HEK293T (cell line): ENCODE measurements at regions not wholly inside any gene's neighbourhood (a gene's known extent, or its start where the extent isn't known, plus 50 kb on each side); places are given as distances from the start of the nearest gene placed in this dataset.

ENCODE experiments used
- CTCF ChIA-PET: fragments of 350-600 bp; formaldehyde crosslinking; extraction: SDS; loops from one replicate; lab custom pipeline; 2021; ENCODE audit warnings: antibody characterized with exemption, inconsistent platforms; lab: Yijun Ruan, JAX
- POLR2A ChIA-PET: fragments of 350-600 bp; formaldehyde crosslinking; extraction: SDS; loops from one replicate; lab custom pipeline; 2020; ENCODE audit warnings: antibody characterized with exemption, inconsistent platforms; lab: Yijun Ruan, JAX
- DNase-seq: peaks from one replicate; pipeline ENCODE4 v3.0.0; 2012; ENCODE audit warnings: mixed read lengths; ENCODE audit errors: extremely low spot score
- ARNT ChIP-seq: fragments of 450-650 bp; IDR thresholded peaks from 2 replicates; pipeline ENCODE4 v1.6.1; 2017; ENCODE audit warnings: mild to moderate bottlenecking
- BHLHE40 ChIP-seq: fragments of 450-650 bp; IDR thresholded peaks from 2 replicates; pipeline ENCODE4 v1.6.1; 2016; ENCODE audit warnings: mild to moderate bottlenecking, moderate library complexity, borderline replicate concordance
- CTBP1 ChIP-seq: fragments of 450-650 bp; IDR thresholded peaks from 2 replicates; pipeline ENCODE4 v1.6.1; 2016; ENCODE audit warnings: borderline replicate concordance
- ELF4 ChIP-seq: fragments of 450-650 bp; IDR thresholded peaks from 2 replicates; pipeline ENCODE4 v1.6.1; 2017; ENCODE audit warnings: antibody characterized with exemption
- FOXA1 ChIP-seq: fragments of 450-650 bp; IDR thresholded peaks from 2 replicates; pipeline ENCODE4 v1.6.1; 2016; ENCODE audit warnings: mild to moderate bottlenecking
- FOXK2 ChIP-seq: fragments of 450-650 bp; IDR thresholded peaks from 2 replicates; pipeline ENCODE4 v1.6.1; 2016; ENCODE audit warnings: mild to moderate bottlenecking
- FOXM1 ChIP-seq: fragments of 450-650 bp; IDR thresholded peaks from 2 replicates; pipeline ENCODE4 v1.6.1; 2017; ENCODE audit warnings: mild to moderate bottlenecking, borderline replicate concordance
- HDGF ChIP-seq: fragments of 450-650 bp; IDR thresholded peaks from 2 replicates; pipeline ENCODE4 v1.6.1; 2017; ENCODE audit warnings: antibody characterized with exemption, borderline replicate concordance
- L3MBTL2 ChIP-seq: fragments of 450-650 bp; conservative IDR thresholded peaks from 2 replicates; pipeline ENCODE4 v1.6.1; 2016; ENCODE audit warnings: mild to moderate bottlenecking
- LEF1 ChIP-seq: fragments of 450-650 bp; IDR thresholded peaks from 2 replicates; pipeline ENCODE4 v1.6.1; 2017; ENCODE audit warnings: mild to moderate bottlenecking, borderline replicate concordance
- NFRKB ChIP-seq: fragments of 450-650 bp; IDR thresholded peaks from 2 replicates; pipeline ENCODE4 v1.6.1; 2016; ENCODE audit warnings: mild to moderate bottlenecking, moderate library complexity
- SP1 ChIP-seq: fragments of 450-650 bp; IDR thresholded peaks from 2 replicates; pipeline ENCODE4 v1.6.1; 2017
- SUZ12 ChIP-seq: fragments of 450-650 bp; IDR thresholded peaks from 2 replicates; pipeline ENCODE4 v1.6.1; 2016; ENCODE audit warnings: mild to moderate bottlenecking
- TARDBP ChIP-seq: fragments of 450-650 bp; IDR thresholded peaks from 2 replicates; pipeline ENCODE4 v1.6.1; 2016
- ZNF384 ChIP-seq: fragments of 450-650 bp; IDR thresholded peaks from 2 replicates; pipeline ENCODE4 v1.6.1; 2016
- TF ChIP-seq, protein P1 (sequence below): fragments of 450-650 bp; IDR thresholded peaks from 2 replicates; pipeline ENCODE4 v1.6.1; 2016

DNA sequence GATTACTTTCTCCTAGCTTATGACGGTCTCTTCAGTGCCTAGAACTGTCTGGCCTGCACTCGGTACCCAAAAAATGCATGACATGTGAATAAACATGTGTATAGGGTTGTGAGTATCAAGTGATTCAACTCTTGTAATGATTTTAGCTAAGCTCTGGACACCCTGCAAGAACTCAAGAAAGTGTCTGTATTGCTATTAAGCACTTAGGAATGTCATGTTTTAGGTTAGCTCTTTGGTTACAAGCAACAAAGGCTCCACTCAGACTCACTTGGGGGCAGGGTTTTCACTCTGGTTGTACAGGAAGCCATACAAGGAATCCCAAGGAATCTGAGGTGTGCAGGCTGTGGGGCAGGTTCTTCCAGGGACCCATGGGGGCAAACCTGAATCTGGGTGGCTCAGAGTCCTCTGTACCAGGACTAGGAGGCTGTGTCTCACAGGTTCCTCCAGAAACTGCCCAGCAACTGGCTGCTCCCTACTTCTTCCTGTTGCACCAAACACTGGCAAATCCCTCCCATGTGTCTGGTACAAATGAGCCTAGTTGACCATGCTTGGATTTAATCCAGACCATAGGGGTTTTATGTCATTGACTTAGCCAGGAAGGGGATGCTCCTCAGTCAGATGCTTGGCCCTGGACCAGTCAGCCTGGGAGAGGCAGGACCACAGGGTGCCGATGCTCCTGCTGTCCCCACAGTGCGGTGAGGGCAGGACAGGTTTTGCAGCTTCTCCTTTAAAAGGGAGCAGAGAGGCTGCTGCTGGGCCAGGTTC, 77.9 kb upstream of the CDH4 start:
- no peak for DNase-seq
- CTCF ChIA-PET = no interaction called here

DNA sequence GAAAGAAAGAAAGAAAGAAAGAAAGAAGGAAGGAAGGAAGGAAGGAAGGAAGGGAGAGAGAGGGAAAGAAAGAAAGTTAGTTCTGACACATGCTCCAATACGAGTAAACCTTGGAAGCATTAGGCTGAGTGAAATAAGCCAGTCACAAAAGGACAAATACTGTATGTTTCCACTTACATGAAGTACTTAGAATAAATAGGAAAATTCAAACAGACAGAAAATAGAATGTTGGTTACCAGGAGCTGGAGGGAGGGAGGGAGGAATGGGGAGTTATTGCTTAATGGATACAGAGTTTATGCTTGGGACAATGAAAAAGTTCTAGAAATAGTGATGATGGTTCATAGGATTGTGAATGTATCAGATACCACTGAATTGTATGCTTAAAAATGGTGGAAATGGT, 75.2 kb upstream of the CDH4 start:
- POLR2A ChIA-PET = no interaction called here
- TF ChIP-seq FOXM1 (no peak), SP1 (no peak), HDGF (no peak), LEF1 (no peak), BHLHE40 (no peak), ZNF384 (no peak), FOXA1 (no peak), FOXK2 (no peak), CTBP1 (no peak), NFRKB (no peak), ARNT (no peak), L3MBTL2 (no peak), SUZ12 (no peak), TARDBP (no peak), ELF4 (no peak)
- TF ChIP-seq, protein P1, sequence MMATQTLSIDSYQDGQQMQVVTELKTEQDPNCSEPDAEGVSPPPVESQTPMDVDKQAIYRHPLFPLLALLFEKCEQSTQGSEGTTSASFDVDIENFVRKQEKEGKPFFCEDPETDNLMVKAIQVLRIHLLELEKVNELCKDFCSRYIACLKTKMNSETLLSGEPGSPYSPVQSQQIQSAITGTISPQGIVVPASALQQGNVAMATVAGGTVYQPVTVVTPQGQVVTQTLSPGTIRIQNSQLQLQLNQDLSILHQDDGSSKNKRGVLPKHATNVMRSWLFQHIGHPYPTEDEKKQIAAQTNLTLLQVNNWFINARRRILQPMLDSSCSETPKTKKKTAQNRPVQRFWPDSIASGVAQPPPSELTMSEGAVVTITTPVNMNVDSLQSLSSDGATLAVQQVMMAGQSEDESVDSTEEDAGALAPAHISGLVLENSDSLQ = no peak

More for the DNA sequence above, 77.9 kb upstream of the CDH4 start:
- POLR2A ChIA-PET = no interaction called here
- no peak for TF ChIP-seq ELF4
- TF ChIP-seq LEF1 = no peak
- TF ChIP-seq SUZ12 = no peak
- no peak for TF ChIP-seq FOXA1
- TF ChIP-seq, protein P1 = no peak
- TF ChIP-seq BHLHE40 = no peak
- TF ChIP-seq FOXM1 = no peak
- TF ChIP-seq ZNF384 = no peak
- no peak for TF ChIP-seq TARDBP
- no peak for TF ChIP-seq NFRKB
- TF ChIP-seq FOXK2 = no peak
- no peak for TF ChIP-seq SP1
- no peak for TF ChIP-seq CTBP1
- no peak for TF ChIP-seq HDGF
- TF ChIP-seq ARNT = no peak
- TF ChIP-seq L3MBTL2 = no peak

DNA sequence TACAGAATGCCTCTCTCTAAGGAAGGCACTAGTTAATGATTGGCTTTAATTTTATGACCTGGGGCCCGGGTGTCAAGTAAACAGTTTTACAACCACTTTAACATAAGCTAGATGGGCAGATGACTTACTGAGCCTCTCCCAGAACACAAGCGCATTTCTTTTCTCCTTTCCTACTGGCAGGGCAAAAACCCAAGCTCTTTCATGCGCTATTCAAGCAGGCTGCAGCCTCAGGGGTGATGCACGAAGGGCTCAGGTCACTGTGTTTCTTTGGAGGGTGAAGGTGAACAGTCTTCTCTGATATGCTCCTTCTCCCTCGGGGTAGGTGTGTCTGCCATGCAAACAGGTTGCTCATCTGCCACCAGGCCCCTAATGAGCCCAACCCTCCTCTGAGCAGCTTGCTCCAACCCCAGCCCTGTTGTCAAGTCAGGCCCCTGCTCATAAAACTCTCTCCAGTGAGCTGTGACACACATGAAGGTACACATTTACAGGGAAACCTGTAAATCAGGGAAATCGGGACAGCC, 73.5 kb upstream of the CDH4 start:
- CTCF ChIA-PET = no interaction called here
- no peak for DNase-seq
- TF ChIP-seq SUZ12 = no peak
- POLR2A ChIA-PET = no interaction called here

More for the DNA sequence above, 75.2 kb upstream of the CDH4 start:
- no peak for DNase-seq
- CTCF ChIA-PET = no interaction called here

DNA sequence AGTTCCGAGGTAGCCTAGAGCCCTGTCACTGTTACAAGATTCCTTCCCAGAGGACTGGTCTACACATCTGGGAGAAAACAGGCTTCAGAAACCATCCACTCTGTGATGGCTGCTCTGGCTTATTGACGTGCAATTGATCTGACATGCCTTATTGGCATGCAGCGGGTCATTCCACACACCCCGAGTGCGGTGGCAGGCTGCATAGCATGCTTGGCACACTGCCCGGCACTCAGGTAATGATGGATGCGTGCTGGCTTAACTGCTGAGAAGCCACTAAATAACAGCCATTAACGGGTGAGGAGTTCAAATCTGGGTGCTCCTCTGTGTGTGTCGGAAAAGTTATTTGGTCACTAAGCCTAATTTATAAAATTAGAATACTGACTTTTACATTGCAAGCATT, 67.9 kb upstream of the CDH4 start:
- no peak for DNase-seq
- CTCF ChIA-PET = no interaction called here
- POLR2A ChIA-PET = no interaction called here
- TF ChIP-seq CTBP1 (no peak), ARNT (no peak), FOXK2 (no peak), NFRKB (no peak), HDGF (no peak), TARDBP (no peak)
- TF ChIP-seq, protein P1 = no peak

DNA sequence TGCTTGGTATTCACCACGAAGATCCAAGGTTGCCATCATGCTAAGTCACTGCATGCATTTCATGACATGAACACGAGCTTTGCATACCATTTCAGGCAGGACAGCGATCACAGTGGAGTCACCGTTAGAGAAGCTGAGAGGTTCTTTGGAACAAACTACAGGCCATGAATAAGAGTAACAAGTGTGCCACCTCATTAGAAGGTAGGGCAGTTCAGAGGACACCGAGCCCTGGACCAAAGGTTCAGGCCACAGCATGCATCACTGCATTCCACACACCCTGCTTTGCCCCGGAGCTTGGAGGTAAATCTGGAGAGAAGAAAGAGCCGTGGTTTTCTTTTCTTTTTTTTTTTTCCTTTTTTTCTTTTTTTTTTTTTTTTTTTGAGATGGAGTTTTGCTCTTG, 66.9 kb upstream of the CDH4 start:
- POLR2A ChIA-PET = no interaction called here
- no peak for TF ChIP-seq TARDBP
- TF ChIP-seq ZNF384 = no peak
- no peak for TF ChIP-seq FOXM1
- TF ChIP-seq SUZ12 = no peak
- no peak for TF ChIP-seq SP1
- no peak for TF ChIP-seq HDGF
- no peak for TF ChIP-seq CTBP1
- TF ChIP-seq ARNT = no peak
- TF ChIP-seq LEF1 = no peak
- no peak for TF ChIP-seq FOXK2
- no peak for TF ChIP-seq NFRKB
- no peak for TF ChIP-seq ELF4
- TF ChIP-seq L3MBTL2 = no peak
- no peak for TF ChIP-seq FOXA1
- TF ChIP-seq, protein P1 = no peak
- TF ChIP-seq BHLHE40 = no peak
- DNase-seq = no peak
- CTCF ChIA-PET = interaction anchor here (0.6 kb wide), 1 partner anchor 335 kb away, joined by 3 read pairs; no protein-coding TSS in a partner anchor
